Thyroid gland (tissue), 4 donors: ENCODE measurements at regions not wholly inside any gene's neighbourhood (a gene's known extent, or its start where the extent isn't known, plus 50 kb on each side); places are given as distances from the start of the nearest gene placed in this dataset.
A peak's percentile ranks its signal among the peaks of the same experiment; 100 is the strongest.

Experiments used
- DNase-seq, 2 donors: peaks; one replicate each; pipeline ENCODE4 v3.0.0-alpha.2; 2019
- H3K27ac ChIP-seq, 3 donors: fragments of 200-600 bp; sonication (generic); 1 replicate in 2 of 3; 2 replicates in 1 of 3; pipeline ENCODE4 v1.5.1; 2016 to 2019; ENCODE audit warnings: mild to moderate bottlenecking in 1 of 3, moderate library complexity in 1 of 3
- H3K27me3 ChIP-seq: fragments of 200-600 bp; sonication (generic); one replicate; pipeline ENCODE4 v1.5.1; 2019
- H3K36me3 ChIP-seq, 2 donors: fragments of 200-600 bp; sonication (generic); one replicate each; pipeline ENCODE4 v1.5.1; 2016 to 2019
- H3K4me1 ChIP-seq, 2 donors: fragments of 200-600 bp; sonication (generic); one replicate each; pipeline ENCODE4 v1.5.1; 2017 to 2019
- H3K4me3 ChIP-seq, 3 donors: fragments of 200-600 bp; sonication (generic); replicated peaks in 1 of 3; 1 replicate in 2 of 3; 2 replicates in 1 of 3; pipeline ENCODE4 v1.5.1; 2016; ENCODE audit warnings: mild to moderate bottlenecking in 1 of 3
- H3K9me3 ChIP-seq: fragments of 200-600 bp; sonication (generic); one replicate; pipeline ENCODE4 v1.5.1; 2017
- POLR2A ChIP-seq, 2 donors: fragments of 450-650 bp; IDR thresholded peaks; one replicate each; pipeline ENCODE4 v1.6.1; 2017; ENCODE audit warnings: antibody characterized with exemption in 2 of 2, mild to moderate bottlenecking in 2 of 2, moderate library complexity in 1 of 2
- WGBS, 2 donors: methylation state at CpG; one replicate each; pipeline ENCODE4 v1.1.5; 2017; 5-methylcytosine and 5-hydroxymethylcytosine counted together
- intact Hi-C: fragments of 100-400 bp; cut with DNase I; formaldehyde crosslinking; loops from one replicate; pipeline ENCODE4 v1.15.1; 2023
- TF ChIP-seq, protein P1 (sequence below), 6 experiments: fragments of 200-600 bp in 3 of 6; fragments of 450-650 bp in 3 of 6; sonication (generic) in 3 of 6; IDR thresholded peaks; one replicate each; pipeline ENCODE4 v1.5.1; 2016 to 2019; ENCODE audit warnings: antibody characterized with exemption in 6 of 6, mild to moderate bottlenecking in 2 of 6, inconsistent platforms in 1 of 6, moderate library complexity in 1 of 6

- intact Hi-C loops, result no loop called here
- no peak overlapping the region for H3K4me3 ChIP-seq
- TF ChIP-seq POLR2A (IDR thresholded peaks at IDR 0.05), result no peak
- TF ChIP-seq, protein P1, sequence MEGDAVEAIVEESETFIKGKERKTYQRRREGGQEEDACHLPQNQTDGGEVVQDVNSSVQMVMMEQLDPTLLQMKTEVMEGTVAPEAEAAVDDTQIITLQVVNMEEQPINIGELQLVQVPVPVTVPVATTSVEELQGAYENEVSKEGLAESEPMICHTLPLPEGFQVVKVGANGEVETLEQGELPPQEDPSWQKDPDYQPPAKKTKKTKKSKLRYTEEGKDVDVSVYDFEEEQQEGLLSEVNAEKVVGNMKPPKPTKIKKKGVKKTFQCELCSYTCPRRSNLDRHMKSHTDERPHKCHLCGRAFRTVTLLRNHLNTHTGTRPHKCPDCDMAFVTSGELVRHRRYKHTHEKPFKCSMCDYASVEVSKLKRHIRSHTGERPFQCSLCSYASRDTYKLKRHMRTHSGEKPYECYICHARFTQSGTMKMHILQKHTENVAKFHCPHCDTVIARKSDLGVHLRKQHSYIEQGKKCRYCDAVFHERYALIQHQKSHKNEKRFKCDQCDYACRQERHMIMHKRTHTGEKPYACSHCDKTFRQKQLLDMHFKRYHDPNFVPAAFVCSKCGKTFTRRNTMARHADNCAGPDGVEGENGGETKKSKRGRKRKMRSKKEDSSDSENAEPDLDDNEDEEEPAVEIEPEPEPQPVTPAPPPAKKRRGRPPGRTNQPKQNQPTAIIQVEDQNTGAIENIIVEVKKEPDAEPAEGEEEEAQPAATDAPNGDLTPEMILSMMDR (IDR thresholded peaks at IDR 0.05), result no peak
- H3K36me3 ChIP-seq, result no peaks in the 10 kb centered on the region
- 79 to 94% methylated on average over 1 of the region's 1 CpG for WGBS, 2 donors
- H3K4me1 ChIP-seq, result no peaks in the 10 kb centered on the region
- no peaks in the 10 kb centered on the region for H3K27me3 ChIP-seq
- no peak overlapping the region for H3K27ac ChIP-seq
- no peaks in the 10 kb centered on the region for H3K9me3 ChIP-seq
- no peak for DNase-seq
Measured at GRCh38 chr9:109549386-109549785, 51.3 kb upstream of the PTPN3 start.

DNA sequence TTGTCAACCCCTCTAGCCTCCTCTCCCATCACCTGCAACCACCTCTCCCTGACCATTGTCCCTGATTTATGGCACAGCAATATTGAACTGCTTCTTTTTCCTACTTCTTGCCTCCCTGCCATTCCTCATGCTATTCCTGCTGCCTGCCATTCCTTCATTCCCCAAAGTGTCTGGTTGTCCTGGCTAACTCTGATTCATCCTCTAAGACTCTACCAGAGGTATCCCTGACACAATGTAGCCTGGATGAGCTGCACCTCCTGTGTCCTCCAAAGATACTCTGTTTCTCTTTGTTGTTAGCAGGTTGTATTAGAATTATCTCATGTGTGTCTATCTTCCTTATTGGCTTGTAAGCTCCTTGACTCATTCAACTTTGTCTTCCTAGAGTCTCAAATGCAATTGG, 53.5 kb upstream of the PTPN3 start:
- DNase-seq, result no peak
- Histone ChIP-seq H3K36me3 (no peaks in the 10 kb centered on the region), H3K27me3 (no peaks in the 10 kb centered on the region), H3K4me3 (no peak overlapping the region), H3K4me1 (peaks cover 12% of the 10 kb centered on the region in 2 donors), H3K27ac (no peak overlapping the region), H3K9me3 (no peaks in the 10 kb centered on the region)
- intact Hi-C loops, result no loop called here
- TF ChIP-seq, protein P1 (IDR thresholded peaks at IDR 0.05), result no peak
- no peak for TF ChIP-seq POLR2A (IDR thresholded peaks at IDR 0.05)

DNA sequence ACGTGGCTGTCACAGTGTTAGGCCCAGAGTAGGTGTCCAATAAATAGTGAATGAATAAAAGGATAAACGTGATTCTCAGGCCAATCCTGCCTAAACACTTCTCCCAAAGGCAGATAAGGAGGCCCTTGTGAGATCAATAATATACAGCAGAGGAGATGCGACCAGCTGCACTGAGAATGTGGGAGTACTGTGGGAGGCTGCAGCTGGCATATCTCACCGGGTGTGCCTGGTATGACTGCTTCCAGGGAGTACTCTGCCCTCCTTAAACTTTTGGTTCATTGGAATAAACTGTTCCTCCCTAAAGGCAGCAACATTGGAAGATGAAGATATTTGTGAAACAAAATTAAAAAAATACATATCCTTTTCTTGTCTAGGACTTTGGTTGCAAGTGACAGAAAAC, 57.1 kb upstream of the PTPN3 start:
- intact Hi-C loops, result no loop called here
- Histone ChIP-seq H3K36me3 (no peaks in the 10 kb centered on the region), H3K4me3 (no peak overlapping the region), H3K27ac (peak overlapping the region in 1 of 3 donors; percentile 54), H3K27me3 (no peaks in the 10 kb centered on the region), H3K9me3 (no peaks in the 10 kb centered on the region), H3K4me1 (peaks cover 12 to 13% of the 10 kb centered on the region in 2 donors)
- no peak for TF ChIP-seq POLR2A (IDR thresholded peaks at IDR 0.05)
- TF ChIP-seq, protein P1 (IDR thresholded peaks at IDR 0.05), result no peak
- DNase-seq, result no peak
- WGBS, 2 donors, result 86 to 92% methylated on average over 4 of the region's 4 CpGs

DNA sequence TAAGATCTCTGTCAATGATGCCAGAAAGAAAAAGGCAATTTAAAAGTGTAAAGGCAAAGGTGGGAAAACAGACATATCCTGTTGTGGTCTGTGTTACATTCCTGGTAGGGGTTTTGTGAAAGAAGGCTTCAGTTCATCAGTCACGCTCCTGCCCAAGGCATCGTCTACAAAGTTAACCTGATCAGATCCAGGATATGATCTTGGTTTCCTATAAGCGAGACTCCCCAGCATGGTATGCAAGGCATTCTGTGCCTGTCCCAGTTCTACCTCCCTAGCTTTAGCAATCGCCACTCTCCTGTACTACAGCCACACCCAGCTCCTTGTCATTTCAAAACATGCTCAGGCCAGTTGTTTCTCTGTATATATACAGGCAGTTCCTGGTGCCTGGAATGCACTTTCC, 58.0 kb upstream of the PTPN3 start:
- Histone ChIP-seq H3K36me3 (no peaks in the 10 kb centered on the region), H3K4me3 (no peak overlapping the region), H3K27ac (peak overlapping the region in 2 of 3 donors; percentile 35 to 54), H3K4me1 (peaks cover 12 to 13% of the 10 kb centered on the region in 2 donors), H3K27me3 (no peaks in the 10 kb centered on the region), H3K9me3 (no peaks in the 10 kb centered on the region)
- peak; percentile 35 to 45 for DNase-seq
- 25 to 36% methylated on average over 4 of the region's 4 CpGs for WGBS, 2 donors
- TF ChIP-seq, protein P1 (IDR thresholded peaks at IDR 0.05), result no peak
- no peak for TF ChIP-seq POLR2A (IDR thresholded peaks at IDR 0.05)
- intact Hi-C loops, result no loop called here

DNA sequence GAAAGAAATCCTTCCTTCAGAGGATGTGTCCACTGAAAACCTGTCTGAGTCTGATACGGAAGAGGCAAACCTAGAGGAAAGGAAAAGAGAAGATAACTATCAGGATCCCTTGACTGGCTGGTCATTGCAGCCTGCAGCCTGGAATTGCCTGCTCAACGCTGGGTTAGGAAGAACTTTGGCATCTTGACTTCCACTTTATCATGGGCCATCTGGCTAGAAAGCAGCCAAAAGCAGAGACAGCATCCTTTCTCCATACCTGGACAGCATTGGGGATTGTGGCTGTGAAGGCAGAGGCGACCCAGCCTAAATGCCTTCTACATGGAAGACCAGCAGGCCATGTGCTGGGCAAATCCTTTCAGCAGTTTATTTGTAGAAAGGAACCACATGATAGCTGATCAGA, 58.7 kb upstream of the PTPN3 start:
- no peak for TF ChIP-seq POLR2A (IDR thresholded peaks at IDR 0.05)
- TF ChIP-seq, protein P1 (IDR thresholded peaks at IDR 0.05), result no peak
- Histone ChIP-seq H3K27me3 (no peaks in the 10 kb centered on the region), H3K9me3 (no peaks in the 10 kb centered on the region), H3K4me1 (peaks cover 12 to 13% of the 10 kb centered on the region in 2 donors), H3K4me3 (no peak overlapping the region), H3K36me3 (no peaks in the 10 kb centered on the region), H3K27ac (peak overlapping the region in 1 of 3 donors; percentile 35)
- WGBS, 2 donors, result 69 to 78% methylated on average over 3 of the region's 3 CpGs
- intact Hi-C loops, result no loop called here
- DNase-seq, result no peak
